IMR-90 (cell line): ENCODE measurements at regions not wholly inside any gene's neighbourhood (a gene's known extent, or its start where the extent isn't known, plus 50 kb on each side); places are given as distances from the start of the nearest gene placed in this dataset.

Experiments
- ATAC-seq: fragments of 200-7000 bp; cut with Tn5 transposase; 2 replicates; pipeline ENCODE4 v1.9.1; 2020; ENCODE audit warnings: low read depth, mild to moderate bottlenecking, moderate library complexity
- BruUV-seq: library from RNA; stranded (reverse); fragments of 400-500 nt; replicated peaks from 2 replicates; lab custom pipeline; 2021; lab: Mats Ljungman, UMichigan
- CTCF ChIA-PET: fragments of 300-600 bp; formaldehyde crosslinking; extraction: SDS; loops from one replicate; lab custom pipeline; 2021; ENCODE audit warnings: antibody characterized with exemption; lab: Yijun Ruan, JAX
- POLR2A ChIA-PET: fragments of 300-600 bp; sonication (Branson Sonifier 250); formaldehyde crosslinking; loops from one replicate; lab custom pipeline; 2022; ENCODE audit warnings: antibody characterized with exemption; ENCODE audit not compliant: unreplicated experiment; lab: Charles Lee
- DNase-seq: peaks from one replicate; pipeline ENCODE4 v3.0.0; 2013
- H2AFZ ChIP-seq: replicated peaks from 2 replicates; pipeline ENCODE3; 2013; ENCODE audit warnings: low read length, mild to moderate bottlenecking; ENCODE audit not compliant: poor library complexity
- H2AK5ac ChIP-seq: 2 replicates; pipeline ENCODE4 v1.6.1; 2013; ENCODE audit warnings: low read depth, low read length, inconsistent platforms
- H2AK9ac ChIP-seq: replicated peaks from 2 replicates; pipeline ENCODE3; 2013; ENCODE audit warnings: mild to moderate bottlenecking, low read depth, low read length, moderate library complexity; ENCODE audit not compliant: poor library complexity
- H2BK120ac ChIP-seq: 2 replicates; pipeline ENCODE4 v1.6.1; 2013; ENCODE audit warnings: low read depth, low read length, inconsistent platforms
- H2BK15ac ChIP-seq: 3 replicates; pipeline ENCODE4 v1.6.1; 2013; ENCODE audit warnings: low read depth, low read length, inconsistent platforms
- H2BK20ac ChIP-seq: 2 replicates; pipeline ENCODE4 v1.6.1; 2013; ENCODE audit warnings: low read depth, mild to moderate bottlenecking, inconsistent platforms, low read length, moderate library complexity
- H2BK5ac ChIP-seq: 2 replicates; pipeline ENCODE4 v1.6.1; 2013; ENCODE audit warnings: mild to moderate bottlenecking, low read depth, low read length, inconsistent platforms; ENCODE audit not compliant: poor library complexity, severe bottlenecking
- H3K14ac ChIP-seq: replicated peaks from 2 replicates; pipeline ENCODE4 v1.6.1; 2013; ENCODE audit warnings: low read depth, low read length, inconsistent platforms
- H3K18ac ChIP-seq: 2 replicates; pipeline ENCODE4 v1.6.1; 2013; ENCODE audit warnings: low read depth, low read length, control low read depth
- H3K23ac ChIP-seq: 2 replicates; pipeline ENCODE4 v1.6.1; 2013; ENCODE audit warnings: low read depth, low read length, inconsistent platforms
- H3K27ac ChIP-seq: 2 replicates; pipeline ENCODE4 v1.5.1; 2013; ENCODE audit warnings: mild to moderate bottlenecking, control low read depth, low read length; ENCODE audit not compliant: insufficient read depth
- H3K27me3 ChIP-seq: 2 replicates; pipeline ENCODE4 v1.6.1; 2013; ENCODE audit warnings: low read length; ENCODE audit not compliant: control insufficient read depth, insufficient read depth
- H3K36me3 ChIP-seq: 2 replicates; pipeline ENCODE4 v1.6.1; 2013; ENCODE audit warnings: low read length, mixed read lengths; ENCODE audit not compliant: control insufficient read depth, insufficient read depth
- H3K4ac ChIP-seq: 2 replicates; pipeline ENCODE4 v1.6.1; 2013; ENCODE audit warnings: low read depth, low read length, inconsistent platforms
- H3K4me1 ChIP-seq: 2 replicates; pipeline ENCODE4 v1.6.1; 2013; ENCODE audit warnings: low read length, mixed read lengths; ENCODE audit not compliant: control insufficient read depth, insufficient read depth
- H3K4me2 ChIP-seq: 2 replicates; pipeline ENCODE4 v1.6.1; 2013; ENCODE audit warnings: low read depth, mild to moderate bottlenecking, control low read depth, low read length, moderate library complexity
- H3K4me3 ChIP-seq: 2 replicates; pipeline ENCODE4 v1.5.1; 2013; ENCODE audit warnings: low read depth, mild to moderate bottlenecking, control low read depth, low read length, moderate library complexity; ENCODE audit not compliant: insufficient read depth
- H3K56ac ChIP-seq: 2 replicates; pipeline ENCODE4 v1.6.1; 2013; ENCODE audit warnings: low read length, inconsistent platforms; ENCODE audit not compliant: insufficient read depth; ENCODE audit errors: extremely low read depth
- H3K79me1 ChIP-seq, 2 experiments: 2 replicates each; pipeline ENCODE4 v1.6.1; 2013; ENCODE audit warnings: low read length in 2 of 2, inconsistent platforms in 1 of 2, low read depth in 1 of 2
- H3K9ac ChIP-seq: 2 replicates; pipeline ENCODE4 v1.6.1; 2013; ENCODE audit warnings: low read depth, low read length, control low read depth
- H3K9me1 ChIP-seq: 2 replicates; pipeline ENCODE4 v1.6.1; 2013; ENCODE audit warnings: low read length, inconsistent platforms; ENCODE audit not compliant: insufficient read depth
- H3K9me3 ChIP-seq: 2 replicates; pipeline ENCODE4 v1.6.1; 2013; ENCODE audit warnings: low read length; ENCODE audit not compliant: control insufficient read depth, insufficient read depth
- H4K20me1 ChIP-seq: 2 replicates; pipeline ENCODE4 v1.6.1; 2013; ENCODE audit warnings: low read length, inconsistent platforms; ENCODE audit not compliant: insufficient read depth
- H4K5ac ChIP-seq: 2 replicates; pipeline ENCODE4 v1.6.1; 2013; ENCODE audit warnings: mild to moderate bottlenecking, low read depth, low read length, control low read depth
- H4K8ac ChIP-seq, 2 experiments: 2 replicates each; pipeline ENCODE4 v1.6.1; 2013; ENCODE audit warnings: low read depth in 2 of 2, low read length in 2 of 2, control low read depth in 1 of 2, inconsistent platforms in 1 of 2
- H4K91ac ChIP-seq: 2 replicates; pipeline ENCODE4 v1.6.1; 2013; ENCODE audit warnings: low read depth, low read length, inconsistent platforms; ENCODE audit not compliant: insufficient read depth
- BHLHE40 ChIP-seq: fragments of 150-350 bp; IDR thresholded peaks from 2 replicates; pipeline ENCODE4 v1.6.1; 2016; ENCODE audit warnings: mild to moderate bottlenecking, low read depth, low read length
- CEBPB ChIP-seq: IDR thresholded peaks from 2 replicates; pipeline ENCODE4 v1.6.1; 2012; ENCODE audit warnings: low read depth, low read length, improper control_type of control experiment
- CHD1 ChIP-seq: IDR thresholded peaks from 2 replicates; pipeline ENCODE4 v1.6.1; 2012; ENCODE audit warnings: low read depth, low read length, improper control_type of control experiment
- FOS ChIP-seq: fragments of 150-350 bp; IDR thresholded peaks from 2 replicates; pipeline ENCODE4 v1.6.1; 2016; ENCODE audit warnings: low read depth, low read length
- MAFK ChIP-seq: IDR thresholded peaks from 2 replicates; pipeline ENCODE4 v1.6.1; 2012; ENCODE audit warnings: low read depth, low read length, improper control_type of control experiment
- MAZ ChIP-seq: IDR thresholded peaks from 2 replicates; pipeline ENCODE4 v1.6.1; 2012; ENCODE audit warnings: low read depth, mild to moderate bottlenecking, low read length, improper control_type of control experiment, moderate library complexity, borderline replicate concordance
- MXI1 ChIP-seq: IDR thresholded peaks from 2 replicates; pipeline ENCODE4 v1.6.1; 2012; ENCODE audit warnings: low read depth, mild to moderate bottlenecking, low read length, moderate library complexity, borderline replicate concordance
- NFE2L2 ChIP-seq: fragments of 150-350 bp; IDR thresholded peaks from 2 replicates; pipeline ENCODE4 v1.6.1; 2016; ENCODE audit warnings: low read depth, mild to moderate bottlenecking, low read length
- POLR2A ChIP-seq: IDR thresholded peaks from 2 replicates; pipeline ENCODE4 v1.6.1; 2012; ENCODE audit warnings: mild to moderate bottlenecking, low read depth, low read length
- RAD21 ChIP-seq: IDR thresholded peaks from 2 replicates; pipeline ENCODE4 v1.6.1; 2012; ENCODE audit warnings: low read length, improper control_type of control experiment
- RCOR1 ChIP-seq: IDR thresholded peaks from 2 replicates; pipeline ENCODE4 v1.6.1; 2012; ENCODE audit warnings: mild to moderate bottlenecking, low read length, improper control_type of control experiment; ENCODE audit not compliant: insufficient replicate concordance
- RFX5 ChIP-seq: IDR thresholded peaks from 2 replicates; pipeline ENCODE4 v1.8.0; 2012; ENCODE audit warnings: low read depth, mild to moderate bottlenecking, low read length, moderate library complexity
- SMC3 ChIP-seq: fragments of 150-350 bp; IDR thresholded peaks from 2 replicates; pipeline ENCODE4 v1.6.1; 2016; ENCODE audit warnings: low read depth, mild to moderate bottlenecking, antibody characterized with exemption, low read length, moderate library complexity
- WGBS, 2 experiments: methylation state at CpG; one replicate each; pipeline versions ENCODE4 v1.1.5 to v1.1.7; 2013; ENCODE audit warnings: missing lambda C conversion rate in 2 of 2; ENCODE audit not compliant: insufficient read length in 1 of 2; ENCODE audit errors: extremely low coverage in 2 of 2; 5-methylcytosine and 5-hydroxymethylcytosine counted together
- dilution Hi-C: fragments of 300-500 bp; cut with HindIII; formaldehyde crosslinking; loops from one replicate; pipeline ENCODE4 v1.14.3; 2018; ENCODE audit warnings: low sequenced_read_pairs; ENCODE audit not compliant: unreplicated experiment
- in situ Hi-C: fragments of 300-500 bp; cut with MboI; formaldehyde crosslinking; loops from 3 replicates; pipeline ENCODE4 v1.14.3; 2019; ENCODE audit warnings: low sequenced_read_pairs, inconsistent platforms, mixed read lengths
- intact Hi-C: fragments of 100-400 bp; cut with micrococcal nuclease; formaldehyde crosslinking; loops from 2 replicates; pipeline ENCODE4 v1.10.0; 2022
- TF ChIP-seq, protein P1 (sequence below): fragments of 150-350 bp; IDR thresholded peaks from 2 replicates; pipeline ENCODE4 v1.6.1; 2017; ENCODE audit warnings: mild to moderate bottlenecking, antibody characterized with exemption, low read length, low read depth
- TF ChIP-seq, protein P2 (sequence below): conservative IDR thresholded peaks from 2 replicates; pipeline ENCODE4 v1.5.1; 2012; ENCODE audit warnings: mild to moderate bottlenecking, low read depth, low read length, improper control_type of control experiment
- TF ChIP-seq, protein P3 (sequence below): fragments of 150-350 bp; IDR thresholded peaks from 2 replicates; pipeline ENCODE4 v1.6.1; 2016; ENCODE audit warnings: low read depth, mild to moderate bottlenecking, low read length, moderate library complexity, borderline replicate concordance

DNA sequence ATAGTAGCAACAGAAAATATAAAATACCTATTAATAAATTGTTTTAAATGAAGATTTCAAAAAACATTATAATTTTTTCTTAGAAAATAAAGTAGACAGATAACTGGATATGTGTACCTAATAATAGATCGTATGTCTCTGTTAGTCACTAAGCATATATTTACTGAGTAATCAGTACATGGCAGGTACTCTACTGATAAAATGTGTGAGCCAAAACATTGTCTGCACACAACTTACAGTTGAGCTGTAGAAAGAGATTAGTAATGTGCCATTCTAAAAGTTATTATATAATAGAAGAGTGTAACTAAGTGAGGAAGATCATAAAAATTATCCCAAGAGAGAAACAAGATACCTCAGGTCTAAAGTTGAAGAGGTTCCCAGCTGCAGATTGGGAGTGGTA is 929.9 kb upstream of the EPHA7 start:
- dilution Hi-C loops, result no loop called here
- Histone ChIP-seq H2AK9ac (no peak overlapping the region), H3K9me1 (no peaks in the 10 kb centered on the region), H4K91ac (no peak overlapping the region), H3K18ac (no peak overlapping the region), H3K79me1 (no peaks in the 10 kb centered on the region), H3K27ac (no peak overlapping the region), H3K9me3 (no peaks in the 10 kb centered on the region), H2AFZ (no peak overlapping the region), H3K14ac (no peak overlapping the region), H4K5ac (no peak overlapping the region), H2BK120ac (no peak overlapping the region), H3K27me3 (no peaks in the 10 kb centered on the region), H3K36me3 (no peaks in the 10 kb centered on the region), H3K23ac (no peak overlapping the region), H2AK5ac (no peak overlapping the region), H2BK5ac (no peak overlapping the region), H3K4me2 (no peak overlapping the region), H3K4me3 (no peak overlapping the region), H3K56ac (no peak overlapping the region), H2BK20ac (no peak overlapping the region), H3K4ac (no peak overlapping the region), H2BK15ac (no peak overlapping the region), H3K4me1 (no peaks in the 10 kb centered on the region), H4K20me1 (no peaks in the 10 kb centered on the region), H4K8ac (no peak overlapping the region), H3K9ac (no peak overlapping the region)
- ChIA-PET CTCF (no interaction called here), POLR2A (no interaction called here)
- DNase-seq (no peak), ATAC-seq (no peak)
- in situ Hi-C loops, result no loop called here
- BruUV-seq, result no TSS peak
- intact Hi-C loops, result no loop called here
- TF ChIP-seq BHLHE40, result no peak
- no peak for TF ChIP-seq MAZ
- no peak for TF ChIP-seq MAFK
- TF ChIP-seq RCOR1, result no peak
- TF ChIP-seq, protein P1, sequence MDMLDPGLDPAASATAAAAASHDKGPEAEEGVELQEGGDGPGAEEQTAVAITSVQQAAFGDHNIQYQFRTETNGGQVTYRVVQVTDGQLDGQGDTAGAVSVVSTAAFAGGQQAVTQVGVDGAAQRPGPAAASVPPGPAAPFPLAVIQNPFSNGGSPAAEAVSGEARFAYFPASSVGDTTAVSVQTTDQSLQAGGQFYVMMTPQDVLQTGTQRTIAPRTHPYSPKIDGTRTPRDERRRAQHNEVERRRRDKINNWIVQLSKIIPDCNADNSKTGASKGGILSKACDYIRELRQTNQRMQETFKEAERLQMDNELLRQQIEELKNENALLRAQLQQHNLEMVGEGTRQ, result no peak
- TF ChIP-seq MXI1, result no peak
- no peak for TF ChIP-seq NFE2L2
- no peak for TF ChIP-seq CHD1
- TF ChIP-seq RAD21, result no peak
- TF ChIP-seq POLR2A, result no peak
- TF ChIP-seq RFX5, result no peak
- no peak for TF ChIP-seq CEBPB
- TF ChIP-seq FOS, result no peak
- TF ChIP-seq, protein P2, sequence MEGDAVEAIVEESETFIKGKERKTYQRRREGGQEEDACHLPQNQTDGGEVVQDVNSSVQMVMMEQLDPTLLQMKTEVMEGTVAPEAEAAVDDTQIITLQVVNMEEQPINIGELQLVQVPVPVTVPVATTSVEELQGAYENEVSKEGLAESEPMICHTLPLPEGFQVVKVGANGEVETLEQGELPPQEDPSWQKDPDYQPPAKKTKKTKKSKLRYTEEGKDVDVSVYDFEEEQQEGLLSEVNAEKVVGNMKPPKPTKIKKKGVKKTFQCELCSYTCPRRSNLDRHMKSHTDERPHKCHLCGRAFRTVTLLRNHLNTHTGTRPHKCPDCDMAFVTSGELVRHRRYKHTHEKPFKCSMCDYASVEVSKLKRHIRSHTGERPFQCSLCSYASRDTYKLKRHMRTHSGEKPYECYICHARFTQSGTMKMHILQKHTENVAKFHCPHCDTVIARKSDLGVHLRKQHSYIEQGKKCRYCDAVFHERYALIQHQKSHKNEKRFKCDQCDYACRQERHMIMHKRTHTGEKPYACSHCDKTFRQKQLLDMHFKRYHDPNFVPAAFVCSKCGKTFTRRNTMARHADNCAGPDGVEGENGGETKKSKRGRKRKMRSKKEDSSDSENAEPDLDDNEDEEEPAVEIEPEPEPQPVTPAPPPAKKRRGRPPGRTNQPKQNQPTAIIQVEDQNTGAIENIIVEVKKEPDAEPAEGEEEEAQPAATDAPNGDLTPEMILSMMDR, result no peak
- TF ChIP-seq SMC3, result no peak
- TF ChIP-seq, protein P3, sequence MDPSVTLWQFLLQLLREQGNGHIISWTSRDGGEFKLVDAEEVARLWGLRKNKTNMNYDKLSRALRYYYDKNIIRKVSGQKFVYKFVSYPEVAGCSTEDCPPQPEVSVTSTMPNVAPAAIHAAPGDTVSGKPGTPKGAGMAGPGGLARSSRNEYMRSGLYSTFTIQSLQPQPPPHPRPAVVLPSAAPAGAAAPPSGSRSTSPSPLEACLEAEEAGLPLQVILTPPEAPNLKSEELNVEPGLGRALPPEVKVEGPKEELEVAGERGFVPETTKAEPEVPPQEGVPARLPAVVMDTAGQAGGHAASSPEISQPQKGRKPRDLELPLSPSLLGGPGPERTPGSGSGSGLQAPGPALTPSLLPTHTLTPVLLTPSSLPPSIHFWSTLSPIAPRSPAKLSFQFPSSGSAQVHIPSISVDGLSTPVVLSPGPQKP, result no peak
- WGBS, 2 experiments, result no CpG with 5 or more reads among the region's 1 CpG
